GM23248 (cell line): ENCODE measurements at regions not wholly inside any gene's neighbourhood (a gene's known extent, or its start where the extent isn't known, plus 50 kb on each side); places are given as distances from the start of the nearest gene placed in this dataset.

ENCODE experiments used
- DNase-seq: peaks from one replicate; pipeline ENCODE4 v3.0.0-alpha.2; 2015
- H2AFZ ChIP-seq: fragments of 200-600 bp; sonication (generic); 2 replicates; pipeline ENCODE4 v1.6.1; 2016; ENCODE audit warnings: antibody characterized with exemption
- H3F3A ChIP-seq: fragments of 200-600 bp; sonication (generic); 2 replicates; pipeline ENCODE4 v1.6.1; 2016; ENCODE audit warnings: mild to moderate bottlenecking, antibody characterized with exemption, mixed run types; ENCODE audit not compliant: insufficient read depth
- H3K27ac ChIP-seq: fragments of 200-600 bp; sonication (generic); 2 replicates; pipeline ENCODE4 v1.5.1; 2016; ENCODE audit warnings: mild to moderate bottlenecking
- H3K27me3 ChIP-seq: fragments of 200-600 bp; sonication (generic); replicated peaks from 2 replicates; pipeline ENCODE4 v1.6.1; 2016; ENCODE audit warnings: mild to moderate bottlenecking; ENCODE audit not compliant: insufficient read depth
- H3K36me3 ChIP-seq: fragments of 200-600 bp; sonication (generic); 2 replicates; pipeline ENCODE4 v1.6.1; 2016; ENCODE audit warnings: low read depth, mild to moderate bottlenecking
- H3K4me1 ChIP-seq: fragments of 200-600 bp; sonication (generic); 2 replicates; pipeline ENCODE4 v1.6.1; 2016; ENCODE audit warnings: mild to moderate bottlenecking; ENCODE audit not compliant: insufficient read depth
- H3K4me2 ChIP-seq: fragments of 200-600 bp; sonication (generic); one replicate; pipeline ENCODE4 v1.6.1; 2016; ENCODE audit warnings: mild to moderate bottlenecking; ENCODE audit not compliant: unreplicated experiment
- H3K4me3 ChIP-seq: fragments of 200-600 bp; sonication (generic); 2 replicates; pipeline ENCODE4 v1.5.1; 2016; ENCODE audit warnings: mild to moderate bottlenecking
- H3K79me2 ChIP-seq: fragments of 200-600 bp; sonication (generic); 2 replicates; pipeline ENCODE4 v1.6.1; 2016; ENCODE audit warnings: mild to moderate bottlenecking; ENCODE audit not compliant: insufficient read depth
- H3K9ac ChIP-seq: fragments of 200-600 bp; sonication (generic); 2 replicates; pipeline ENCODE4 v1.6.1; 2016; ENCODE audit warnings: mild to moderate bottlenecking
- H3K9me2 ChIP-seq: fragments of 200-600 bp; sonication (generic); 2 replicates; pipeline ENCODE4 v1.6.1; 2016; ENCODE audit warnings: mixed run types, mild to moderate bottlenecking, moderate library complexity; ENCODE audit not compliant: insufficient read depth
- H3K9me3 ChIP-seq: fragments of 200-600 bp; sonication (generic); one replicate; pipeline ENCODE4 v1.6.1; 2017; ENCODE audit warnings: low read depth
- H4K20me1 ChIP-seq: fragments of 200-600 bp; sonication (generic); 2 replicates; pipeline ENCODE4 v1.6.0; 2016; ENCODE audit not compliant: insufficient read depth
- EZH2 ChIP-seq: fragments of 200-600 bp; sonication (generic); IDR thresholded peaks from 2 replicates; pipeline ENCODE4 v1.6.1; 2018; ENCODE audit warnings: antibody characterized with exemption, mild to moderate bottlenecking; ENCODE audit not compliant: insufficient read depth, poor library complexity, severe bottlenecking
- EZH2phosphoT487 ChIP-seq: fragments of 200-600 bp; sonication (generic); IDR thresholded peaks from 2 replicates; pipeline ENCODE4 v1.6.1; 2018; ENCODE audit warnings: antibody characterized with exemption, moderate library complexity, mild to moderate bottlenecking, low read depth; ENCODE audit not compliant: insufficient read depth
- WGBS, 2 experiments: methylation state at CpG; one replicate each; pipeline ENCODE4 v1.1.6; 2015 to 2017; ENCODE audit warnings: low lambda C conversion rate in 2 of 2, low coverage in 1 of 2; ENCODE audit errors: missing lambda C conversion rate in 2 of 2; 5-methylcytosine and 5-hydroxymethylcytosine counted together
- in situ Hi-C: fragments of 300-500 bp; cut with MboI; formaldehyde crosslinking; loops from 2 replicates; pipeline ENCODE4 v1.15.0; 2020

DNA sequence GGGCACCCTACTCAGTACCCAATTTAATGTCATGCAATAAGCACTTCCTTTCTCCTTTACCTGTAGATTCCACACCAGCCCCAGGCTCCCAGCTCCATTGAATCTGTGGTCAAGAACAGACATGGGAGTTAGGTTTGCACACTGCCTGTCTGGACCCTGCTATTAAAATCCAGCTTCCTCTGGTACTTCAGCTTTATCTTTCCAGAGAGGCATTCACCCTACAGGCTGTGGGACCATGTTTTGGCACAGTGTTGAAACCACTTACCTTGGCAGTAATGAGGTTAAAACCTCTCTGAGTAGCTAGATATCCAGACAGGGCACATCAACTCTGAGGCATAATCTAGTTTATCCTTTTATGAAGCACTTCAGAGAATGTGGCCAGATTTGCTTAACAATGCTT, 191.5 kb upstream of the PCSK5 start:
- no peaks in the 10 kb centered on the region for H3K4me1 ChIP-seq
- in situ Hi-C loops: no loop called here
- H3K9ac ChIP-seq: no peak overlapping the region
- H4K20me1 ChIP-seq: no peaks in the 10 kb centered on the region
- no peaks in the 10 kb centered on the region for H3K9me3 ChIP-seq
- no peaks in the 10 kb centered on the region for H3K79me2 ChIP-seq
- no peaks in the 10 kb centered on the region for H3F3A ChIP-seq
- no peaks in the 10 kb centered on the region for H3K27me3 ChIP-seq
- no peak overlapping the region for H3K27ac ChIP-seq
- no peak overlapping the region for H2AFZ ChIP-seq
- TF ChIP-seq EZH2phosphoT487 (no peak), EZH2 (no peak)
- H3K4me2 ChIP-seq: no peak overlapping the region
- H3K9me2 ChIP-seq: no peaks in the 10 kb centered on the region
- DNase-seq: no peak
- no peaks in the 10 kb centered on the region for H3K36me3 ChIP-seq
- H3K4me3 ChIP-seq: no peak overlapping the region

DNA sequence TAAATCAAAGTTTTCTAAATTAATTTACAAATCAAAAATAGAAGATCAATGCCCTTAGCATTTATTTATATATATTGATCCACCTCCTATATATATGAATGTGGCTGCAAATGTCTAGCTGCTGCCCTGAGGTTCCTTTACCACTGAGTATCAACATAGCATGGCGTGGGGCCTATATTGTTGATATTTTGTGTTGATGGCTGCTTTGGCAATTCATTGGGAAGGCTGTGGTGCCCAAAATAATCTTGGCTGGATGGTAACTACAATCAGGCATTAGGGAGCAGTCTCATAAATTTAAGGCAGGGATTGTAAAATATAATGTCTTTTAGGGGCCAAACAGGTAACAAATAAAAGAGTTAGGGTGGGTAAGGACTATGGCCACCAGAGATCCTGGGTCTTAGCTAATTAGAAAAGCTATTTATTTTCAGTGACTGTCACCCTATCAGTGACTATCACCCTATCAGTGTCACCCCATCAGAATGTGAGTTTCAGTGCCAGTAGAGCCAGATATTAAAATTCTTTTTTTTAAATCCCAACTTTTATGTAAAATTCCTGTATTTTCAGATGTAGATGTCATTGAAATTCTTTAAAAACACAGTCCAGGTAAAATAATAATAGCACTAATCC, 190.7 kb upstream of the PCSK5 start:
- Histone ChIP-seq H3K9ac (no peak overlapping the region), H3K36me3 (no peaks in the 10 kb centered on the region), H3K9me3 (no peaks in the 10 kb centered on the region), H3K4me2 (no peak overlapping the region), H3K27me3 (no peaks in the 10 kb centered on the region), H3K4me1 (no peaks in the 10 kb centered on the region), H3K79me2 (no peaks in the 10 kb centered on the region), H3K4me3 (no peak overlapping the region), H2AFZ (no peak overlapping the region), H3K27ac (no peak overlapping the region), H3F3A (no peaks in the 10 kb centered on the region), H4K20me1 (no peaks in the 10 kb centered on the region), H3K9me2 (no peaks in the 10 kb centered on the region)
- in situ Hi-C loops: no loop called here
- WGBS, 2 experiments: 35 to 57% methylated on average over 1 of the region's 1 CpG
- DNase-seq: no peak
- TF ChIP-seq EZH2phosphoT487: no peak
- no peak for TF ChIP-seq EZH2

DNA sequence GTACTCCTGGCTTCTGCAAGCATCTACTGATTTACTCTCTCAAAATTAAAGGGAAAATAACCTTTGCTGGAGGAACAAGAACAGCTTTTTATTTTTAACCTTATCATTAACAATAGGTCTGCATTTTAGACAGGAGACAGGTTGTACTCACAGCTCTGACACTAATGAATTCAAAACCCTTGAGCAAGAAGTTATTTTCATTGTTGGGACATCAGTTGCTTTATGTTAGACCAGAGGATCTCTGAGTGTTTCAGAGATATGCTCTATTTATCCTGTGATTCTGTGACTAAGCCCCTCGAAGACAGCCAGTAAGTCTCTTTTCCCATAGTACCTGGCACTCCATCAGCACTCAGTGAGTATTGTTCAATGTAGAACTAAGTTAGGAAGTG, 190.2 kb upstream of the PCSK5 start:
- WGBS, 2 experiments: 43 to 45% methylated on average over 1 of the region's 1 CpG
- no peaks in the 10 kb centered on the region for H4K20me1 ChIP-seq
- no peak overlapping the region for H3K9ac ChIP-seq
- no peaks in the 10 kb centered on the region for H3K4me1 ChIP-seq
- no peak overlapping the region for H2AFZ ChIP-seq
- H3K27me3 ChIP-seq: no peaks in the 10 kb centered on the region
- no peaks in the 10 kb centered on the region for H3K9me2 ChIP-seq
- H3K4me3 ChIP-seq: no peak overlapping the region
- no peak overlapping the region for H3K27ac ChIP-seq
- H3F3A ChIP-seq: no peaks in the 10 kb centered on the region
- no peak for TF ChIP-seq EZH2
- TF ChIP-seq EZH2phosphoT487: no peak
- H3K4me2 ChIP-seq: no peak overlapping the region
- in situ Hi-C loops: no loop called here
- no peak for DNase-seq
- H3K9me3 ChIP-seq: no peaks in the 10 kb centered on the region
- no peaks in the 10 kb centered on the region for H3K36me3 ChIP-seq
- no peaks in the 10 kb centered on the region for H3K79me2 ChIP-seq

DNA sequence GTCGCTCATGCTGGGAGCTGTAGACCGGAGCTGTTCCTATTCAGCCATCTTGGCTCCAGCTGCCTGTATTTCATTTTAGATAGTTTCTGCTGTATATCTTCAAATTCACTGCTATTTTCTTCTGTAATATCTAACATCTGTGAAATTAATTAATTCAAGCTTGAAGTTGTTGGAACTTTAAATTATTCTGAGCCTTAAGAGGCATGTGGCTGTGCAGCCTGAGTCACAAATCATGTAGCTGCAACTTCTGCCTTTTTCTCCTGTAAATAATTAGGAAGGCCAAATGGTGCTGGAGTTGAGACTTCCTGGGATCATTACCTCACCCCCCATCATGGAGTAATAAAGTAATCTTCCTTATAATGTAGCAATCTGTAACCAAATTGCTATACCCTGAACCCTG, 183.3 kb upstream of the PCSK5 start:
- Histone ChIP-seq H3K4me3 (no peak overlapping the region), H4K20me1 (no peaks in the 10 kb centered on the region), H3K27ac (no peak overlapping the region), H3K79me2 (no peaks in the 10 kb centered on the region), H3K4me2 (no peak overlapping the region), H3F3A (no peaks in the 10 kb centered on the region), H2AFZ (no peak overlapping the region), H3K9me2 (no peaks in the 10 kb centered on the region), H3K9me3 (no peaks in the 10 kb centered on the region), H3K4me1 (no peaks in the 10 kb centered on the region), H3K27me3 (no peaks in the 10 kb centered on the region), H3K36me3 (no peaks in the 10 kb centered on the region), H3K9ac (no peak overlapping the region)
- DNase-seq: no peak
- in situ Hi-C loops: no loop called here
- WGBS, 2 experiments: 0 to 4% methylated on average over 2 of the region's 2 CpGs
- no peak for TF ChIP-seq EZH2phosphoT487
- no peak for TF ChIP-seq EZH2

DNA sequence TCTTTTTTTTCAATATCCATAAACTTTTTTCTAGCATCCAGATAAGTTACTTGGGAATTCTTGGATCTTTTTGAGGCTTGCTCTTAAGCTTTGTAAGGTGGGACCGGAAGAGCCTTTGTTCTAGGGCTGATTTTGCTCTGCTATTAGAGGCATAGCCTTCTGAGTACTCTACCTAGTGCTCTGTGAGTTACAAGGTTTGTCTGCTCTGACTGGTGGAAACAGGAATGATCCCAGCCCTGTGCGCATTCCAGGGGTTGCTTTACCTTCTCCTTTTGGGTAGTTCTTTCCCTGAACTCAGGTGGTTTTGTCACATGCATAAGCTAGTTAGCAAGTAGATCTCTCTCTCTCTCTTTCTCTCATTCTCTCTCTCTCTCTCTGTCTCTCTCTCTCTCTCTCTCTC, 180.8 kb upstream of the PCSK5 start:
- Histone ChIP-seq H3K9ac (no peak overlapping the region), H3K36me3 (no peaks in the 10 kb centered on the region), H4K20me1 (no peaks in the 10 kb centered on the region), H3K4me2 (no peak overlapping the region), H2AFZ (no peak overlapping the region), H3K79me2 (no peaks in the 10 kb centered on the region), H3K27ac (no peak overlapping the region), H3K4me3 (no peak overlapping the region), H3F3A (no peaks in the 10 kb centered on the region), H3K9me2 (no peaks in the 10 kb centered on the region), H3K27me3 (no peaks in the 10 kb centered on the region), H3K4me1 (no peaks in the 10 kb centered on the region), H3K9me3 (no peaks in the 10 kb centered on the region)
- WGBS, 2 experiments: 57 to 58% methylated on average over 2 of the region's 2 CpGs
- no peak for TF ChIP-seq EZH2phosphoT487
- no peak for TF ChIP-seq EZH2
- DNase-seq: no peak
- in situ Hi-C loops: no loop called here
